Astrocyte (in vitro differentiated cells and primary cell): ENCODE measurements at regions not wholly inside any gene's neighbourhood (a gene's known extent, or its start where the extent isn't known, plus 50 kb on each side); places are given as distances from the start of the nearest gene placed in this dataset.
"Not testable (repeated sequence)": the region's sequence is repeated elsewhere in the genome, so short reads cannot be mapped to it uniquely, and the experiment has no call there.

Source experiments
- CTCF ChIP-seq: IDR thresholded peaks from 2 replicates; pipeline ENCODE4 v1.5.1; 2011; ENCODE audit warnings: low read depth, mild to moderate bottlenecking, inconsistent platforms, low read length, moderate library complexity; ENCODE audit not compliant: insufficient read depth
- EZH2 ChIP-seq: IDR thresholded peaks from 2 replicates; pipeline ENCODE4 v1.6.1; 2012; ENCODE audit warnings: mild to moderate bottlenecking, low read length, inconsistent platforms; ENCODE audit not compliant: insufficient read depth

DNA sequence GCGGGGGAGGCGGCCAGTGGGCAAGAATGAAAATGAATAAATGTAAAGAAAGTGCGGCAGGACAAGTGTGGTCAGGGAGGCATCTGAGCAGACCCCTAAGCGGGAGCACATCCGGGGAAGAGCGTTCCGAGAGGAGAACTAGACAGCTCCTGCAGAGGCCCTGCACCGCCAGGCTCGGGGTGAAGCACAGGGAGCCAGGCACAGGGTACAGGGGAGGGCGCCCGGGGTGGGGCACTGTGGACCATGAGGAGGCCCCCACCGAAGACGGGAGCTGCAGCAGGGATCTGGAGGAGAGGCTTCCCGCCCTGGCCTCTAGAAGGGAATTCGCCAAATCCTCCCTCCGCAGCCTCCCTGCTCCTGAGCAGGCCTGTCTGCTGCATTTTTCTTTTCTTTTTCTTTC is 77.5 kb downstream of the KCNJ18 start:
- not testable (repeated sequence) for TF ChIP-seq CTCF, EZH2
